ENCODE measurements at regions not wholly inside any gene's neighbourhood (a gene's known extent, or its start where the extent isn't known, plus 50 kb on each side); places are given as distances from the start of the nearest gene placed in this dataset.

GRCh38 chr12:42673535-42673934 lies 84.0 kb upstream of the PRICKLE1 start:
- TF ChIP-seq CTCF (IDR thresholded peaks at IDR 0.05; ENCODE audit: insufficient read depth, low read depth, low read length) = no peak
- no peak overlapping the region for H3K4me3 ChIP-seq (ENCODE audit: low read depth, low read length)
- DNase-seq (ENCODE audit: low read depth) = no peak

- no peak for TF ChIP-seq CTCF (IDR thresholded peaks at IDR 0.05; ENCODE audit: insufficient read depth, low read depth, low read length)
- no peak for DNase-seq (ENCODE audit: low read depth)
- H3K4me3 ChIP-seq (ENCODE audit: low read depth, low read length) = no peak overlapping the region
Measured at GRCh38 chr12:42670719-42671118, 81.2 kb upstream of the PRICKLE1 start.

- DNase-seq (ENCODE audit: low read depth) = no peak
- no peak overlapping the region for H3K4me3 ChIP-seq (ENCODE audit: low read depth, low read length)
- no peak for TF ChIP-seq CTCF (IDR thresholded peaks at IDR 0.05; ENCODE audit: insufficient read depth, low read depth, low read length)
Measured at GRCh38 chr12:42669553-42669952, 80.0 kb upstream of the PRICKLE1 start.

GRCh38 chr12:42666671-42667243 lies 77.2 kb upstream of the PRICKLE1 start:
- no peak for TF ChIP-seq CTCF (IDR thresholded peaks at IDR 0.05; ENCODE audit: insufficient read depth, low read depth, low read length)
- H3K4me3 ChIP-seq (ENCODE audit: low read depth, low read length) = no peak overlapping the region
- DNase-seq (ENCODE audit: low read depth) = no peak

- TF ChIP-seq CTCF (IDR thresholded peaks at IDR 0.05; ENCODE audit: insufficient read depth, low read depth, low read length) = no peak
- no peak for DNase-seq (ENCODE audit: low read depth)
- H3K4me3 ChIP-seq (ENCODE audit: low read depth, low read length) = no peak overlapping the region
Measured at GRCh38 chr12:42663621-42664020, 74.1 kb upstream of the PRICKLE1 start.

GRCh38 chr12:42660968-42661937 lies 71.7 kb upstream of the PRICKLE1 start:
- H3K4me3 ChIP-seq (ENCODE audit: low read depth, low read length) = no peak overlapping the region
- TF ChIP-seq CTCF (IDR thresholded peaks at IDR 0.05; ENCODE audit: insufficient read depth, low read depth, low read length) = no peak
- no peak for DNase-seq (ENCODE audit: low read depth)

Data from fibroblast of villous mesenchyme (primary cell).